ENCODE measurements at regions not wholly inside any gene's neighbourhood (a gene's known extent, or its start where the extent isn't known, plus 50 kb on each side); places are given as distances from the start of the nearest gene placed in this dataset.
"Not testable (repeated sequence)": the region's sequence is repeated elsewhere in the genome, so short reads cannot be mapped to it uniquely, and the experiment has no call there.

GRCh38 chr14:63147018-63147417 lies 57.2 kb upstream of the RHOJ start:
- H4K20me1 ChIP-seq (ENCODE audit: insufficient read depth, poor library complexity, severe bottlenecking): no peaks in the 10 kb centered on the region
- H3K4me2 ChIP-seq: no peak overlapping the region
- H3K4me3 ChIP-seq: no peak overlapping the region
- H3K36me3 ChIP-seq (replicated peaks; ENCODE audit: insufficient read depth, low read depth): no peaks in the 10 kb centered on the region
- DNase-seq (ENCODE audit: low spot score): no peak
- H3K79me2 ChIP-seq: no peaks in the 10 kb centered on the region
- H3K9me3 ChIP-seq (ENCODE audit: low read depth): no peaks in the 10 kb centered on the region
- H3K4me1 ChIP-seq (ENCODE audit: insufficient read depth): no peaks in the 10 kb centered on the region
- H3K27me3 ChIP-seq: no peaks in the 10 kb centered on the region
- TF ChIP-seq EZH2 (IDR thresholded peaks at IDR 0.05; ENCODE audit: borderline replicate concordance): no peak
- no peak for TF ChIP-seq EZH2phosphoT487 (IDR thresholded peaks at IDR 0.05; ENCODE audit: low read depth, severe bottlenecking, unreplicated experiment)
- no peak for TF ChIP-seq CTCF (IDR thresholded peaks at IDR 0.05; ENCODE audit: poor library complexity)
- no peaks in the 10 kb centered on the region for H3K9me2 ChIP-seq (replicated peaks; ENCODE audit: insufficient read depth)
- WGBS (ENCODE audit: low lambda C conversion rate, missing lambda C conversion rate): 85% methylated on average over 2 of the region's 2 CpGs
- H2AFZ ChIP-seq: no peak overlapping the region
- no peak overlapping the region for H3K27ac ChIP-seq

- H4K20me1 ChIP-seq (ENCODE audit: insufficient read depth, poor library complexity, severe bottlenecking): no peaks in the 10 kb centered on the region
- H3K27me3 ChIP-seq: no peaks in the 10 kb centered on the region
- H3K9me2 ChIP-seq (replicated peaks; ENCODE audit: insufficient read depth): no peaks in the 10 kb centered on the region
- no peak overlapping the region for H3K27ac ChIP-seq
- H3K4me1 ChIP-seq (ENCODE audit: insufficient read depth): no peaks in the 10 kb centered on the region
- 25% methylated on average over 2 of the region's 2 CpGs for WGBS (ENCODE audit: low lambda C conversion rate, missing lambda C conversion rate)
- H2AFZ ChIP-seq: no peak overlapping the region
- no peaks in the 10 kb centered on the region for H3K36me3 ChIP-seq (replicated peaks; ENCODE audit: insufficient read depth, low read depth)
- no peak overlapping the region for H3K4me2 ChIP-seq
- no peak overlapping the region for H3K4me3 ChIP-seq
- DNase-seq (ENCODE audit: low spot score): peak; percentile 27
- TF ChIP-seq EZH2phosphoT487 (IDR thresholded peaks at IDR 0.05; ENCODE audit: low read depth, severe bottlenecking, unreplicated experiment) (no peak), CTCF (IDR thresholded peaks at IDR 0.05; ENCODE audit: poor library complexity) (peak; percentile 48)
- H3K79me2 ChIP-seq: no peaks in the 10 kb centered on the region
- no peaks in the 10 kb centered on the region for H3K9me3 ChIP-seq (ENCODE audit: low read depth)
These were observed 69.4 kb upstream of the RHOJ start for GRCh38 chr14:63134801-63135200.

GRCh38 chr14:63130531-63130930 lies 73.7 kb upstream of the RHOJ start:
- no peak for DNase-seq (ENCODE audit: low spot score)
- 54% methylated on average over 4 of the region's 4 CpGs for WGBS (ENCODE audit: low lambda C conversion rate, missing lambda C conversion rate)

GRCh38 chr14:63106487-63106886 lies 61.2 kb upstream of the KCNH5 start:
- H3K4me3 ChIP-seq; H3K79me2 ChIP-seq; H3K9me2 ChIP-seq (replicated peaks; ENCODE audit: insufficient read depth); H3K4me1 ChIP-seq (ENCODE audit: insufficient read depth); H3K27ac ChIP-seq; H3K27me3 ChIP-seq; H3K36me3 ChIP-seq (replicated peaks; ENCODE audit: insufficient read depth, low read depth); H4K20me1 ChIP-seq (ENCODE audit: insufficient read depth, poor library complexity, severe bottlenecking); H3K4me2 ChIP-seq; DNase-seq (ENCODE audit: low spot score); H2AFZ ChIP-seq; H3K9me3 ChIP-seq (ENCODE audit: low read depth): not testable (repeated sequence)
- 92% methylated on average over 1 of the region's 1 CpG for WGBS (ENCODE audit: low lambda C conversion rate, missing lambda C conversion rate)

More at GRCh38 chr14:63130531-63130930, 73.7 kb upstream of the RHOJ start:
- Histone ChIP-seq H3K27me3 (no peaks in the 10 kb centered on the region), H3K4me2 (no peak overlapping the region), H3K9me3 (ENCODE audit: low read depth) (no peaks in the 10 kb centered on the region), H3K4me3 (no peak overlapping the region), H3K27ac (no peak overlapping the region), H3K4me1 (ENCODE audit: insufficient read depth) (no peaks in the 10 kb centered on the region), H3K79me2 (no peaks in the 10 kb centered on the region), H4K20me1 (ENCODE audit: insufficient read depth, poor library complexity, severe bottlenecking) (no peaks in the 10 kb centered on the region), H2AFZ (no peak overlapping the region), H3K9me2 (replicated peaks; ENCODE audit: insufficient read depth) (no peaks in the 10 kb centered on the region), H3K36me3 (replicated peaks; ENCODE audit: insufficient read depth, low read depth) (no peaks in the 10 kb centered on the region)
- TF ChIP-seq EZH2 (IDR thresholded peaks at IDR 0.05; ENCODE audit: borderline replicate concordance) (no peak), CTCF (IDR thresholded peaks at IDR 0.05; ENCODE audit: poor library complexity) (no peak), EZH2phosphoT487 (IDR thresholded peaks at IDR 0.05; ENCODE audit: low read depth, severe bottlenecking, unreplicated experiment) (no peak)

Measured in hepatocyte (in vitro differentiated cells).